K562 (cell line): ENCODE measurements at regions not wholly inside any gene's neighbourhood (a gene's known extent, or its start where the extent isn't known, plus 50 kb on each side); places are given as distances from the start of the nearest gene placed in this dataset.

Experiments
- ATAC-seq: fragments of 200-7000 bp; cut with Tn5 transposase; 3 replicates; pipeline ENCODE4 v1.9.1; 2020; ENCODE audit warnings: moderate library complexity
- BruUV-seq: library from RNA; stranded (reverse); fragments of 400-500 nt; replicated peaks from 2 replicates; lab custom pipeline; 2021; lab: Mats Ljungman, UMichigan
- CTCF ChIA-PET: fragments of 300-600 bp; formaldehyde crosslinking; extraction: SDS; loops from one replicate; lab custom pipeline; 2021; ENCODE audit warnings: low intra/inter-chr PET ratio; lab: Yijun Ruan, JAX
- POLR2A ChIA-PET: fragments of 300-600, 350-650 bp; sonication (Branson Sonifier 250); formaldehyde crosslinking; extraction: SDS; loops from one replicate; lab custom pipeline; 2021; ENCODE audit warnings: antibody characterized with exemption, inconsistent platforms; lab: Yijun Ruan, JAX
- DNase-seq, 4 experiments: peaks; one replicate each; pipeline versions ENCODE4 v3.0.0 to v3.0.0-alpha.2; 2011 to 2018; ENCODE audit warnings: low spot score in 3 of 4, mixed read lengths in 3 of 4; ENCODE audit errors: extremely low read depth in 1 of 4
- FAIRE-seq: peaks from 2 replicates; lab custom pipeline; 2011; peaks lifted over from hg19 to GRCh38; lab: Jason Lieb, UNC
- H2AFZ ChIP-seq: 2 replicates; pipeline ENCODE4 v1.6.0; 2011; ENCODE audit warnings: low read depth, low read length, control low read depth, inconsistent platforms
- H3K27ac ChIP-seq: fragments of 200-600 bp; 3 replicates; pipeline ENCODE4 v1.8.0; 2011; ENCODE audit warnings: low read depth, mild to moderate bottlenecking, control low read depth, inconsistent platforms, low read length, moderate library complexity, mixed read lengths; ENCODE audit errors: extremely low read depth
- H3K27me3 ChIP-seq, 2 experiments: fragments of 300-600 bp in 1 of 2; 2 replicates in 1 of 2; 3 replicates in 1 of 2; pipeline versions ENCODE4 v1.6.0 to v1.8.0; 2011; ENCODE audit warnings: inconsistent platforms in 2 of 2, low read length in 2 of 2, mild to moderate bottlenecking in 1 of 2, mixed read lengths in 1 of 2, moderate library complexity in 1 of 2; ENCODE audit not compliant: control insufficient read depth in 2 of 2, insufficient read depth in 2 of 2
- H3K36me3 ChIP-seq: fragments of 300-600 bp; 3 replicates; pipeline ENCODE4 v1.8.0; 2011; ENCODE audit warnings: mild to moderate bottlenecking, low read length, inconsistent platforms; ENCODE audit not compliant: control insufficient read depth, insufficient read depth
- H3K4me1 ChIP-seq, 2 experiments: fragments of 200-600 bp in 1 of 2; replicated peaks in 1 of 2; 2 replicates in 1 of 2; 3 replicates in 1 of 2; pipeline versions ENCODE4 v1.5.1 to v1.8.0; 2011; ENCODE audit warnings: inconsistent platforms in 2 of 2, low read length in 2 of 2, mild to moderate bottlenecking in 1 of 2, mixed read lengths in 1 of 2, moderate library complexity in 1 of 2; ENCODE audit not compliant: control insufficient read depth in 2 of 2, insufficient read depth in 2 of 2
- H3K4me2 ChIP-seq: 2 replicates; pipeline ENCODE4 v1.6.1; 2011; ENCODE audit warnings: low read length, control low read depth, inconsistent platforms, mixed read lengths; ENCODE audit not compliant: insufficient read depth
- H3K4me3 ChIP-seq: fragments of 200-600 bp; sonication (generic), shearing (Covaris generic); 2 replicates; pipeline ENCODE4 v1.5.1; 2016; ENCODE audit warnings: control low read depth, inconsistent platforms
- H3K79me2 ChIP-seq: fragments of 200-600 bp; 3 replicates; pipeline ENCODE4 v1.8.0; 2011; ENCODE audit warnings: low read length, inconsistent platforms; ENCODE audit not compliant: control insufficient read depth, insufficient read depth
- H3K9ac ChIP-seq, 2 experiments: 2 replicates each; pipeline versions ENCODE4 v1.6.0 to v1.6.1; 2011; ENCODE audit warnings: low read depth in 2 of 2, low read length in 2 of 2, control low read depth in 1 of 2, inconsistent platforms in 1 of 2, mild to moderate bottlenecking in 1 of 2, mixed read lengths in 1 of 2; ENCODE audit not compliant: insufficient read depth in 1 of 2
- H3K9me1 ChIP-seq: one replicate; pipeline ENCODE4 v1.6.0; 2011; ENCODE audit warnings: inconsistent platforms, mild to moderate bottlenecking, low read length, moderate library complexity; ENCODE audit not compliant: control insufficient read depth, insufficient read depth
- H3K9me3 ChIP-seq: replicated peaks from 2 replicates; pipeline ENCODE4 v1.5.1; 2011; ENCODE audit warnings: low read depth, low read length, inconsistent platforms; ENCODE audit not compliant: control insufficient read depth, insufficient read depth
- H4K20me1 ChIP-seq: replicated peaks from 2 replicates; pipeline ENCODE4 v1.6.1; 2011; ENCODE audit warnings: low read length, inconsistent platforms, mixed read lengths; ENCODE audit not compliant: control insufficient read depth, insufficient read depth
- CBFA2T3 ChIP-seq: fragments of 450-650 bp; IDR thresholded peaks from 2 replicates; pipeline ENCODE4 v1.6.1; 2017
- SIN3A ChIP-seq, 2 experiments: fragments of 150-350 bp in 1 of 2; IDR thresholded peaks; 2 replicates each; pipeline ENCODE4 v1.6.1; 2011 to 2016; ENCODE audit warnings: borderline replicate concordance in 2 of 2, low read depth in 2 of 2, low read length in 2 of 2, mild to moderate bottlenecking in 2 of 2, moderate library complexity in 2 of 2; ENCODE audit not compliant: control insufficient read depth in 1 of 2
- ZC3H8 ChIP-seq: fragments of 450-650 bp; IDR thresholded peaks from 2 replicates; pipeline ENCODE4 v1.6.1; 2017
- ZNF445 ChIP-seq: fragments of 250-450 bp; sonication (Bioruptor Pico); IDR thresholded peaks from 2 replicates; pipeline ENCODE4 v1.4.0; 2020; ENCODE audit warnings: low read depth, mild to moderate bottlenecking, moderate library complexity
- WGBS: fragments of 100-300 bp; shearing (Covaris generic); methylation state at CpG from one replicate; pipeline ENCODE4 v1.1.6; 2016; ENCODE audit warnings: low coverage, mixed read lengths; ENCODE audit not compliant: insufficient coverage; ENCODE audit errors: missing lambda C conversion rate; 5-methylcytosine and 5-hydroxymethylcytosine counted together
- in situ Hi-C: fragments of 300-500 bp; cut with MboI; formaldehyde crosslinking; loops from 4 replicates; pipeline ENCODE4 v1.15.0; 2018; ENCODE audit warnings: inconsistent platforms, mixed read lengths
- intact Hi-C: fragments of 100-400 bp; cut with micrococcal nuclease; formaldehyde crosslinking; loops from 2 replicates; pipeline ENCODE4 v1.14.2; 2022
- TF ChIP-seq, protein P1 (sequence below): IDR thresholded peaks from 3 replicates; pipeline ENCODE4 v1.6.1; 2011; ENCODE audit warnings: borderline replicate concordance, mild to moderate bottlenecking, moderate library complexity; ENCODE audit not compliant: insufficient read length; ENCODE audit errors: extremely low read depth
- TF ChIP-seq, protein P2 (sequence below), 2 experiments: fragments of 200-800 bp in 1 of 2; sonication (Bioruptor generic) in 1 of 2; sonication (generic) in 1 of 2; formaldehyde crosslinking in 1 of 2; IDR thresholded peaks in 1 of 2; conservative IDR thresholded peaks in 1 of 2; 2 replicates each; pipeline versions ENCODE4 v1.5.0 to v1.6.1; 2016 to 2020; ENCODE audit warnings: missing compliant biosample characterization in 1 of 2, missing genetic modification characterization in 1 of 2, missing genetic modification reagents in 1 of 2
- TF ChIP-seq, protein P3 (sequence below): fragments of 250-450 bp; sonication (Bioruptor Pico); IDR thresholded peaks from 2 replicates; pipeline ENCODE4 v1.8.0; 2021; ENCODE audit warnings: moderate library complexity, mild to moderate bottlenecking, inconsistent platforms

DNA sequence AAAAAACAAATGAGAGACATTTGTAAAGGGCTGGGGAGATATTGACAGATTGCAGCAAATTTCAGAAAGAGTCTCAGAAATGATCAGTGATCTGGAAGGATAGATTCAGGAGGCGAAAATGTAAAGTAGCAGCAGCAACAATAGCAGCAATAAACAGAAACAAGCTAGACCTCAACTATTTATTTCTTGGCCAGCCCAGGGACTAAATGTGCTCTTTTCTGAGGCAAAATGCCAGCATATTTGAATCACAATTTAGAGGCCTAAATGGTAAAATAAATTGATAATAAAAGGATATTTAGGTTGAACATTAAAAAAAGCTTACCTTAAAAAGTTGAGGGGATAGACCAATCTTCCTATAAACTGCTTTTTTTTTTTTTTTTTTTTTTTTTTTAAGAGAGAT lies 134.6 kb upstream of the ITGB1 start (continued):
- TF ChIP-seq, protein P1, sequence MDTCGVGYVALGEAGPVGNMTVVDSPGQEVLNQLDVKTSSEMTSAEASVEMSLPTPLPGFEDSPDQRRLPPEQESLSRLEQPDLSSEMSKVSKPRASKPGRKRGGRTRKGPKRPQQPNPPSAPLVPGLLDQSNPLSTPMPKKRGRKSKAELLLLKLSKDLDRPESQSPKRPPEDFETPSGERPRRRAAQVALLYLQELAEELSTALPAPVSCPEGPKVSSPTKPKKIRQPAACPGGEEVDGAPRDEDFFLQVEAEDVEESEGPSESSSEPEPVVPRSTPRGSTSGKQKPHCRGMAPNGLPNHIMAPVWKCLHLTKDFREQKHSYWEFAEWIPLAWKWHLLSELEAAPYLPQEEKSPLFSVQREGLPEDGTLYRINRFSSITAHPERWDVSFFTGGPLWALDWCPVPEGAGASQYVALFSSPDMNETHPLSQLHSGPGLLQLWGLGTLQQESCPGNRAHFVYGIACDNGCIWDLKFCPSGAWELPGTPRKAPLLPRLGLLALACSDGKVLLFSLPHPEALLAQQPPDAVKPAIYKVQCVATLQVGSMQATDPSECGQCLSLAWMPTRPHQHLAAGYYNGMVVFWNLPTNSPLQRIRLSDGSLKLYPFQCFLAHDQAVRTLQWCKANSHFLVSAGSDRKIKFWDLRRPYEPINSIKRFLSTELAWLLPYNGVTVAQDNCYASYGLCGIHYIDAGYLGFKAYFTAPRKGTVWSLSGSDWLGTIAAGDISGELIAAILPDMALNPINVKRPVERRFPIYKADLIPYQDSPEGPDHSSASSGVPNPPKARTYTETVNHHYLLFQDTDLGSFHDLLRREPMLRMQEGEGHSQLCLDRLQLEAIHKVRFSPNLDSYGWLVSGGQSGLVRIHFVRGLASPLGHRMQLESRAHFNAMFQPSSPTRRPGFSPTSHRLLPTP: no peak

DNA sequence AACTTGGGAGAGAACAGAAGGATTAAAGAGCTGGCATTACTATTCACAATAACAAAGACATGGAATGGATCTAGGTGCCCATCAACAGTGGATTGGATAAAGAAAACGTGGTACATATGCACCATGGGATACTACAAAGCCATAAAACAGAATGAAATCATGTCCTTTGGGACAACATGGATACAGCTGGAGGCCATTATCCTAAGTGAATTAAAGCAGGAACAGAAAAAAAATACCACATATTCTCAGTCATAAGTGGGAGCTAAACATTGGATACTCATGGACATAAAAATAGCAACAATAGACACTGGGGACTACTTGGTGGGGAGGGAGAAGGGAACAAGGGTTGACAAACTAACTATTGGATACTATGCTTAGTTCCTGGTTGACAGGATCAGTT lies 133.2 kb upstream of the ITGB1 start:
- H3K9me3 ChIP-seq: no peaks in the 10 kb centered on the region
- DNase-seq: no peak
- no peaks in the 10 kb centered on the region for H3K27me3 ChIP-seq
- no TSS peak for BruUV-seq
- intact Hi-C loops (no loop called here), in situ Hi-C loops (no loop called here)
- FAIRE-seq: no peak
- no peaks in the 10 kb centered on the region for H3K9me1 ChIP-seq
- H4K20me1 ChIP-seq: no peaks in the 10 kb centered on the region
- 0% methylated on average over 1 of the region's 1 CpG for WGBS
- no peak overlapping the region for H2AFZ ChIP-seq
- no peak for ATAC-seq
- CTCF ChIA-PET: no interaction called here
- no peak overlapping the region for H3K4me3 ChIP-seq
- H3K4me1 ChIP-seq: no peaks in the 10 kb centered on the region
- no peak overlapping the region for H3K9ac ChIP-seq
- POLR2A ChIA-PET: no interaction called here
- no peaks in the 10 kb centered on the region for H3K79me2 ChIP-seq
- H3K4me2 ChIP-seq: no peak overlapping the region
- no peaks in the 10 kb centered on the region for H3K36me3 ChIP-seq
- H3K27ac ChIP-seq: no peak overlapping the region
- TF ChIP-seq, protein P2, sequence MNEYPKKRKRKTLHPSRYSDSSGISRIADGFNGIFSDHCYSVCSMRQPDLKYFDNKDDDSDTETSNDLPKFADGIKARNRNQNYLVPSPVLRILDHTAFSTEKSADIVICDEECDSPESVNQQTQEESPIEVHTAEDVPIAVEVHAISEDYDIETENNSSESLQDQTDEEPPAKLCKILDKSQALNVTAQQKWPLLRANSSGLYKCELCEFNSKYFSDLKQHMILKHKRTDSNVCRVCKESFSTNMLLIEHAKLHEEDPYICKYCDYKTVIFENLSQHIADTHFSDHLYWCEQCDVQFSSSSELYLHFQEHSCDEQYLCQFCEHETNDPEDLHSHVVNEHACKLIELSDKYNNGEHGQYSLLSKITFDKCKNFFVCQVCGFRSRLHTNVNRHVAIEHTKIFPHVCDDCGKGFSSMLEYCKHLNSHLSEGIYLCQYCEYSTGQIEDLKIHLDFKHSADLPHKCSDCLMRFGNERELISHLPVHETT (CRISPR knock-in tag; conservative IDR thresholded peaks at IDR 0.05 in 1 of 2, IDR thresholded peaks at IDR 0.05 in 1 of 2): no peak
- no peak for TF ChIP-seq ZNF445
- TF ChIP-seq CBFA2T3: no peak
- no peak for TF ChIP-seq ZC3H8
- TF ChIP-seq, protein P3, sequence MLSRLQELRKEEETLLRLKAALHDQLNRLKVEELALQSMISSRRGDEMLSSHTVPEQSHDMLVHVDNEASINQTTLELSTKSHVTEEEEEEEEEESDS: no peak
- no peak for TF ChIP-seq SIN3A (IDR thresholded peaks at IDR 0.05; ENCODE audit: borderline replicate concordance in 2 of 2, control insufficient read depth in 1 of 2, low read depth in 2 of 2, low read length in 2 of 2)
